Fibroblast of skin of left biceps (primary cell): ENCODE measurements at regions not wholly inside any gene's neighbourhood (a gene's known extent, or its start where the extent isn't known, plus 50 kb on each side); places are given as distances from the start of the nearest gene placed in this dataset.
"Not testable (repeated sequence)": the region's sequence is repeated elsewhere in the genome, so short reads cannot be mapped to it uniquely, and the experiment has no call there.

Experiments used
- DNase-seq, 2 experiments: peaks; one replicate each; pipeline ENCODE4 v3.0.0-alpha.2; 2013; ENCODE audit warnings: low read depth in 2 of 2

GRCh38 chr3:64392001-64392400 is 166.7 kb upstream of the PRICKLE2 start:
- no peak for DNase-seq

- no peak for DNase-seq
These were observed 165.6 kb upstream of the PRICKLE2 start for GRCh38 chr3:64390893-64391292.

GRCh38 chr3:64388886-64389285 is 163.6 kb upstream of the PRICKLE2 start:
- DNase-seq, result no peak

GRCh38 chr3:64387688-64388087 is 162.4 kb upstream of the PRICKLE2 start:
- DNase-seq, result no peak

GRCh38 chr3:64385277-64385676 is 160.0 kb upstream of the PRICKLE2 start:
- DNase-seq, result no peak

- DNase-seq, result no peak
These were observed 159.3 kb upstream of the PRICKLE2 start for GRCh38 chr3:64384561-64384960.

- DNase-seq, result no peak
These were observed 156.9 kb upstream of the PRICKLE2 start for GRCh38 chr3:64382153-64382552.

- DNase-seq, result no peak
These were observed 156.1 kb upstream of the PRICKLE2 start for GRCh38 chr3:64381367-64381766.

GRCh38 chr3:64380546-64380945 is 155.3 kb upstream of the PRICKLE2 start:
- no peak for DNase-seq

GRCh38 chr3:64379221-64379620 is 154.0 kb upstream of the PRICKLE2 start:
- DNase-seq, result no peak

GRCh38 chr3:64377942-64378341 is 152.7 kb upstream of the PRICKLE2 start:
- DNase-seq, result no peak

GRCh38 chr3:64375737-64376136 is 150.5 kb upstream of the PRICKLE2 start:
- no peak for DNase-seq

GRCh38 chr3:64369390-64369789 is 144.1 kb upstream of the PRICKLE2 start:
- DNase-seq, result no peak

- DNase-seq, result no peak
These were observed 143.2 kb upstream of the PRICKLE2 start for GRCh38 chr3:64368257-64369020.

GRCh38 chr3:64365877-64366276 is 140.6 kb upstream of the PRICKLE2 start:
- no peak for DNase-seq

GRCh38 chr3:64363842-64364241 is 138.6 kb upstream of the PRICKLE2 start:
- no peak for DNase-seq

GRCh38 chr3:64361962-64362735 is 136.9 kb upstream of the PRICKLE2 start:
- no peak for DNase-seq

GRCh38 chr3:64361036-64361435 is 135.8 kb upstream of the PRICKLE2 start:
- DNase-seq, result not testable (repeated sequence)

GRCh38 chr3:64360280-64360679 is 135.0 kb upstream of the PRICKLE2 start:
- DNase-seq, result no peak

- DNase-seq, result no peak
These were observed 134.5 kb upstream of the PRICKLE2 start for GRCh38 chr3:64359735-64360134.

- DNase-seq, result no peak
These were observed 133.6 kb upstream of the PRICKLE2 start for GRCh38 chr3:64358853-64359252.

GRCh38 chr3:64358176-64358575 is 132.9 kb upstream of the PRICKLE2 start:
- DNase-seq, result no peak

- no peak for DNase-seq
These were observed 132.2 kb upstream of the PRICKLE2 start for GRCh38 chr3:64357481-64357880.
